Breast epithelium (tissue), 3 donors: ENCODE measurements at regions not wholly inside any gene's neighbourhood (a gene's known extent, or its start where the extent isn't known, plus 50 kb on each side); places are given as distances from the start of the nearest gene placed in this dataset.

Experiments
- POLR2A ChIP-seq: fragments of 450-650 bp; IDR thresholded peaks from one replicate; pipeline ENCODE4 v1.6.1; 2016; ENCODE audit warnings: antibody characterized with exemption, mild to moderate bottlenecking, moderate library complexity
- TF ChIP-seq, protein P1 (sequence below), 3 donors: fragments of 450-650 bp; IDR thresholded peaks; one replicate each; pipeline ENCODE4 v1.5.1; 2016 to 2017; ENCODE audit warnings: antibody characterized with exemption in 3 of 3, mild to moderate bottlenecking in 3 of 3, moderate library complexity in 3 of 3

DNA sequence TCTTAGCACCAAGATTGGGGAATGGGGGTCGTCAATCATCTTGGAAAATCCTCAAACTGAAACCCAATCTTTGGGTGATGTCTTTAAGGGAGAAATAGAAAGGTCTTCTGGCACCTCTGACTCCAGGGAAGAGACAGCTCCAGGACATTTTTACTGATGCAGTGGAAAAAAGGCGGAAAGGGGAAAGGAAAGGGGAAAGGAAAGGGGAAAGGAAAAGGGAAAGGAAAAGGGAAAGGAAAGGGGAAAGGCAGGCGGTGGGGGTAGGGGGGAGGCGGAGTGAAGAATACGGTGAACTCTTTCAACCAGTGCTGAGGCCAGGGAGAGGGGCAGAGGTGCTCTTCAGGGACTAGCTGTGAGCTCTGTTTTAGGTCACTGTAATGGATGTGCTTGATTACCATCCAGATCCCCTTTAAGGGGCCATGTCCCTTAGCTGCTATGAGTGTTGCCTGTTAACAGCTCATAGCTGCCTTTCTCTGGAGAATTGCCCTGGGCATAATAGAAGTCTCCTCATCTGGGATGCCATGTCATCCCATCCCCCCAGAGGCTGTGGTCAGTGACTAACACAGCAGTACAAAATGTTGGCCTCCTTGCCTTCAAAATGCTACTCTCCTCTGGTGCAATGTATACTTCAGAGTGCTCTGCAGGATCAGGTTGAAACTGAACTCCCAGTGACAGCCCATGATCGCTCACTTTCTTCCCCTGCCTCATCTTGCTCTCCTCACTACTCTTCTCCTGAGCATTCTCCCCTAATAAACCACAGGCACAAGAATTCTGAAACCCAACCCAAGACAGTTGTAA lies 92.4 kb upstream of the AP1S2 start:
- TF ChIP-seq, protein P1, sequence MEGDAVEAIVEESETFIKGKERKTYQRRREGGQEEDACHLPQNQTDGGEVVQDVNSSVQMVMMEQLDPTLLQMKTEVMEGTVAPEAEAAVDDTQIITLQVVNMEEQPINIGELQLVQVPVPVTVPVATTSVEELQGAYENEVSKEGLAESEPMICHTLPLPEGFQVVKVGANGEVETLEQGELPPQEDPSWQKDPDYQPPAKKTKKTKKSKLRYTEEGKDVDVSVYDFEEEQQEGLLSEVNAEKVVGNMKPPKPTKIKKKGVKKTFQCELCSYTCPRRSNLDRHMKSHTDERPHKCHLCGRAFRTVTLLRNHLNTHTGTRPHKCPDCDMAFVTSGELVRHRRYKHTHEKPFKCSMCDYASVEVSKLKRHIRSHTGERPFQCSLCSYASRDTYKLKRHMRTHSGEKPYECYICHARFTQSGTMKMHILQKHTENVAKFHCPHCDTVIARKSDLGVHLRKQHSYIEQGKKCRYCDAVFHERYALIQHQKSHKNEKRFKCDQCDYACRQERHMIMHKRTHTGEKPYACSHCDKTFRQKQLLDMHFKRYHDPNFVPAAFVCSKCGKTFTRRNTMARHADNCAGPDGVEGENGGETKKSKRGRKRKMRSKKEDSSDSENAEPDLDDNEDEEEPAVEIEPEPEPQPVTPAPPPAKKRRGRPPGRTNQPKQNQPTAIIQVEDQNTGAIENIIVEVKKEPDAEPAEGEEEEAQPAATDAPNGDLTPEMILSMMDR (IDR thresholded peaks at IDR 0.05) = no peak
- TF ChIP-seq POLR2A = no peak
